ENCODE measurements at regions not wholly inside any gene's neighbourhood (a gene's known extent, or its start where the extent isn't known, plus 50 kb on each side); places are given as distances from the start of the nearest gene placed in this dataset.
"Not testable (repeated sequence)": the region's sequence is repeated elsewhere in the genome, so short reads cannot be mapped to it uniquely, and the experiment has no call there.

GRCh38 chrX:22866801-22867200 is 133.0 kb upstream of the DDX53 start:
- TF ChIP-seq POLR2A, CTCF (IDR thresholded peaks at IDR 0.05): not testable (repeated sequence)

All from body of pancreas (tissue), 4 donors.